Lung (tissue), 11 donors: ENCODE measurements at regions not wholly inside any gene's neighbourhood (a gene's known extent, or its start where the extent isn't known, plus 50 kb on each side); places are given as distances from the start of the nearest gene placed in this dataset.

ENCODE experiments used
- ATAC-seq: fragments of 200-7000 bp; cut with Tn5 transposase; one replicate; pipeline ENCODE4 v1.9.1; 2020; ENCODE audit warnings: moderate number of reproducible peaks; ENCODE audit not compliant: insufficient read depth, low FRiP score
- DNase-seq, 3 donors: peaks; one replicate each; pipeline ENCODE4 v3.0.0-alpha.2; 2013 to 2017
- H3K27ac ChIP-seq, 2 donors: one replicate each; pipeline ENCODE4 v1.5.1; 2013; ENCODE audit warnings: mild to moderate bottlenecking in 2 of 2, moderate library complexity in 2 of 2, control low read depth in 1 of 2, inconsistent platforms in 1 of 2, low read depth in 1 of 2, low read length in 1 of 2
- H3K27me3 ChIP-seq, 3 donors: one replicate each; pipeline ENCODE4 v1.5.1; 2013; ENCODE audit warnings: low read length in 2 of 3; ENCODE audit not compliant: control insufficient read depth in 3 of 3, insufficient read depth in 3 of 3
- H3K36me3 ChIP-seq, 4 donors: one replicate each; pipeline ENCODE4 v1.5.1; 2013; ENCODE audit warnings: low read length in 4 of 4, mild to moderate bottlenecking in 1 of 4, moderate library complexity in 1 of 4; ENCODE audit not compliant: control insufficient read depth in 4 of 4, insufficient read depth in 4 of 4
- H3K4me1 ChIP-seq, 5 donors: one replicate each; pipeline ENCODE4 v1.5.1; 2013; ENCODE audit warnings: low read length in 5 of 5, mild to moderate bottlenecking in 2 of 5, moderate library complexity in 1 of 5; ENCODE audit not compliant: control insufficient read depth in 5 of 5, insufficient read depth in 5 of 5
- H3K4me3 ChIP-seq: one replicate; pipeline ENCODE4 v1.5.1; 2013; ENCODE audit warnings: mild to moderate bottlenecking, control low read depth, moderate library complexity
- H3K9ac ChIP-seq, 2 donors: one replicate each; pipeline ENCODE4 v1.5.1; 2013; ENCODE audit warnings: low read length in 2 of 2, control low read depth in 1 of 2; ENCODE audit not compliant: insufficient read depth in 1 of 2
- H3K9me3 ChIP-seq, 4 donors: one replicate each; pipeline ENCODE4 v1.5.1; 2013; ENCODE audit warnings: low read length in 3 of 4, mild to moderate bottlenecking in 1 of 4, moderate library complexity in 1 of 4; ENCODE audit not compliant: control insufficient read depth in 4 of 4, insufficient read depth in 3 of 4
- CTCF ChIP-seq: IDR thresholded peaks from 2 replicates; pipeline ENCODE4 v1.5.1; 2012; ENCODE audit warnings: mild to moderate bottlenecking; ENCODE audit errors: control extremely low read depth, extremely low read depth
- WGBS, 2 donors: extraction: QIAGEN DNeasy Blood & Tissue Kit; methylation state at CpG; one replicate each; pipeline ENCODE4 v1.1.7; 2013; 5-methylcytosine and 5-hydroxymethylcytosine counted together
- donor health status: control.
- donor health status: control.
- donor health status: Bipolar disorder and iron deficiency.
- donor health status: healthy.
- donor health status: DM: yes; HTN: yes; CAD: no.

GRCh38 chr9:80426992-80427391 lies 855.2 kb downstream of the TLE4 start:
- no peaks in the 10 kb centered on the region for H3K4me1 ChIP-seq
- DNase-seq = no peak
- H3K27ac ChIP-seq = no peak overlapping the region
- no peaks in the 10 kb centered on the region for H3K36me3 ChIP-seq
- no peaks in the 10 kb centered on the region for H3K9me3 ChIP-seq
- no peaks in the 10 kb centered on the region for H3K27me3 ChIP-seq
- WGBS, 2 donors = 87 to 100% methylated on average over 1 of the region's 1 CpG
- no peak overlapping the region for H3K9ac ChIP-seq
- no peak overlapping the region for H3K4me3 ChIP-seq
- TF ChIP-seq CTCF = no peak
- no peak for ATAC-seq

- H3K36me3 ChIP-seq = no peaks in the 10 kb centered on the region
- no peaks in the 10 kb centered on the region for H3K27me3 ChIP-seq
- H3K27ac ChIP-seq = no peak overlapping the region
- no peak overlapping the region for H3K4me3 ChIP-seq
- no peak for DNase-seq
- TF ChIP-seq CTCF = no peak
- H3K9ac ChIP-seq = no peak overlapping the region
- peaks cover 2 to 23% (median 12%) of the 10 kb centered on the region in 4 donors for H3K9me3 ChIP-seq
- no peak for ATAC-seq
- H3K4me1 ChIP-seq = no peaks in the 10 kb centered on the region
Observed at GRCh38 chr9:80417211-80417773, 845.5 kb downstream of the TLE4 start.

- no peak overlapping the region for H3K4me3 ChIP-seq
- no peak overlapping the region for H3K9ac ChIP-seq
- peak; percentile 15 to 56 (median 27) for DNase-seq
- no peak for ATAC-seq
- H3K27ac ChIP-seq = no peak overlapping the region
- H3K9me3 ChIP-seq = peaks cover 0 to 2% (median 0%) of the 10 kb centered on the region in 4 donors
- no peak for TF ChIP-seq CTCF
- 34 to 51% methylated on average over 5 of the region's 5 CpGs for WGBS, 2 donors
- H3K4me1 ChIP-seq = peaks cover 0 to 8% (median 0%) of the 10 kb centered on the region in 5 donors
- H3K36me3 ChIP-seq = no peaks in the 10 kb centered on the region
- H3K27me3 ChIP-seq = no peaks in the 10 kb centered on the region
Observed at GRCh38 chr9:80410106-80410505, 838.3 kb downstream of the TLE4 start.

- Histone ChIP-seq H3K27ac (no peak overlapping the region), H3K9me3 (peaks cover 0 to 2% (median 0%) of the 10 kb centered on the region in 4 donors), H3K4me1 (peaks cover 0 to 8% (median 0%) of the 10 kb centered on the region in 5 donors), H3K4me3 (no peak overlapping the region), H3K9ac (no peak overlapping the region), H3K36me3 (no peaks in the 10 kb centered on the region), H3K27me3 (no peaks in the 10 kb centered on the region)
- no peak for TF ChIP-seq CTCF
- no peak for DNase-seq
- ATAC-seq = no peak
- 95 to 96% methylated on average over 5 of the region's 5 CpGs for WGBS, 2 donors
Observed at GRCh38 chr9:80407220-80407619, 835.5 kb downstream of the TLE4 start.
